Stimulated activated CD8-positive, alpha-beta memory T cell treated with anti-CD3 and anti-CD28 coated beads, Interleukin-15, amount 100 ng/mL, for 4 hours (primary cell): ENCODE measurements at regions not wholly inside any gene's neighbourhood (a gene's known extent, or its start where the extent isn't known, plus 50 kb on each side); places are given as distances from the start of the nearest gene placed in this dataset.
A peak's percentile ranks its signal among the peaks of the same experiment; 100 is the strongest.
"Not testable (repeated sequence)": the region's sequence is repeated elsewhere in the genome, so short reads cannot be mapped to it uniquely, and the experiment has no call there.

Experiments
- DNase-seq, 2 donors: peaks; one replicate each; pipeline ENCODE4 v3.0.0-alpha.2; 2020; ENCODE audit warnings: low read depth in 2 of 2

DNA sequence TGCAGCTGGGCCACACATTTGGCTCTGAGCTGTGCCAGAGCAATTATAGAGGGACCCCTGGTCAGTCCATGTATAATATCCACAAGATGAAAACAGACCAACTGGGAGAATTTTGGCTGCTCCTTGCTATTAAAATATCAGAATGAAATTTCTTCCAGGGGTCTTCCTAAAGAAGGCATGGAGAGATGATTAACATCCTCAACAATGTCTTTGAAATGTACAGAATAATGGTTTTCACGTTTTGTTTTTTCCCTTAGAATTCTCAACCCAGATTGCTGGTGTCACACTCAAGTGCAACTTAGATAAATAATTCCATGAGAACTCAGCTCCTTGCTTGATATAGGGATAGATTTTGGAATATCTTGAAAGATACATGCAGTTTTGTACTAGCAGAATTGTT, 148.3 kb upstream of the SLC24A2 start:
- DNase-seq, result no peak

DNA sequence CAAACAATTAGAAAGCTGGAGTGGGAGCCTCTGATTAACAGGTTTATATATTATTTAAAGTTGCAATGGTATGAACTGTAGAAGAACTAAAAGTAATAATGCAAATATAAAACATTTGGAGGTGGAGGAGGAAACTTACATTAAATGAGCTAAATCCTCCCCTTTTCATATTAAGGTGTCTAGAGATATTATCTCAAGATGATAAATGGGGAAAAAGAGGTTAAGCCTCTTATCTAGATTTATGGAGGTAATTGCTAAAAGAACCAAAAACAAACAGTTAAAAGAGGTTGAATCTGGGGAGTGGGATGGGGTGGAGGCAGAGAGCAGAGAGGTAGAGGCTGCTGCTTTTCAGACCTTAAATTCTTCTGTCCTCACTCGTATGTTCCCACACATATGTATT, 147.8 kb upstream of the SLC24A2 start:
- no peak for DNase-seq

DNA sequence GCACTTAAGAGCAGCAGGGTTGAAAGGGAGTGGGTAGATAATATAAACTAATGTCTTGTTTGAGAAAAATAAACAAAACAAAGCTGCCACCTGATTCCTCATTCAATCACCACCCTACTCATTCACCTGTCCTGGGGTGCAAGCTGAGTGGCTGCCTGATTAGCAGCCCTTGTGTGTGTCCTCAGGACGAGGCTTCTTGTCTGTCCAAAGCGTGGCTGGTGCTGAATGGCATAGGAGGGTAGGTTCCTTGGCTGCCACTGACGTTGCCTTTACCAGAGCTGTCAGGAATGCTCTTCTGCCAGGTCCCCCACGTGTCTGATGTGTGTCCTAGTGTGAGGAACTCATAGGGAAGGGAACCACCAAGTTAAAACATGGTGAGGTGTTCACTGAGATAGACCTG, 146.6 kb upstream of the SLC24A2 start:
- no peak for DNase-seq

DNA sequence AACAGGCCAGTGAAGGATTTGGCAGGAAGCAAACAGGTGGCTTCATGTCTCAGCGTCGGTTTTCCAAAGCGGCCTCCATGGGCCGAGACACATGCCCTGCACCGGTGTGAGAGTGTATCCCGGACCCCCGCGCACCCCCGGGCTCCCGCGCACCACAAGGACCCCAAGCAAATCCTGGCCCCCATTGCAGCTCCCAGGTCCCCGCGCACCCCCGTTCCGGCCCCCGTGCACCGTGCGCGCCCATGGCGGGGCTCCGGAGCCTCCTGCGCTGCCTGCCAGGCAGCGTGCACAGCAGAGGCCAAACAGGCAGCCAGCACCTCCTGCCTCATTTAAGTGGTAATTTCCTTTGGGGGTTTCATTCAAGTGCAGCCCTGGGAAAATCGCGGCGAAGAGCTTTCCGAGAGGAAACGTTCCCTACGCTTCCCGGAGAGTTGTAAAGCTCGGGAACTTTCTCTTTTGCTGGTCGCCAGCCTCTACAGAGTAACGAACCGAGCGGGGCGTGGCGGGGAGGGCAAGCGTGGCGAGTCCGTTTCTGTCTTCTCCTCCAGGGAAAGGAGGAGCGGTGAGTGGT, 145.5 kb upstream of the SLC24A2 start:
- DNase-seq, result no peak

DNA sequence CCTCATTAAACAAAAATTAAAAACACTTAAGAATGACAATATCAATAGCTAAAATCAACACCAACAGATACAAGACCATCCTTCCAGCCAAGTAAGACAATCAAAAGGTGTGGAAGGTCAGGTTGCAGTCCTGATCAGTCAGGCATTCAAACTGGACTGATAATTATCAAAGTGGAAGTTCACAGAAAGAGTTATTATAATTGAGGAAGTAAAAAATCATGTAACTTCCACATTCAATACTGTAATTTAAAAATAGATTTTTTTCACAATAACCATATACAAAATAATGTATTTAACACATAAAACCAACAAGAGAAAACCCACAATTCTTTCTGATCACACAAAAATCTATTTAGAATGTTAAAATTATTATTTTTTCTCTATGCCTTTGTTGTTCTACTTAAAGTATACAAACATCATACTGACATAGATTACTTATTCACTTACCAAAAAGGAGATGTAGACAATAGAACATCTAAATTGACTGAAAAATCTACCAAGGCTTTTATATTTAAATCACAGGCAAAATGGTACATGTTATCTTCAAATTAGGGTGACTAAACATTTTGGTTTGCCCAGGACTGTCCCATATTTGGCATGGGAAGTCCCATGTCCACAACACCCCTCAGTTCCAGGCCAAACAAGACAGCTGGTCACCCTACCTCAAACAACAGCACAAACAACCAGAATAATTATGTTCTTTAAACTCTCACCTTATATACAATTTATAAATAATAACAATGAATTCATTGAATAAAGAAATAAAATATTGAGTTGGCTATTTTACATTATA, 142.5 kb upstream of the SLC24A2 start:
- no peak for DNase-seq

DNA sequence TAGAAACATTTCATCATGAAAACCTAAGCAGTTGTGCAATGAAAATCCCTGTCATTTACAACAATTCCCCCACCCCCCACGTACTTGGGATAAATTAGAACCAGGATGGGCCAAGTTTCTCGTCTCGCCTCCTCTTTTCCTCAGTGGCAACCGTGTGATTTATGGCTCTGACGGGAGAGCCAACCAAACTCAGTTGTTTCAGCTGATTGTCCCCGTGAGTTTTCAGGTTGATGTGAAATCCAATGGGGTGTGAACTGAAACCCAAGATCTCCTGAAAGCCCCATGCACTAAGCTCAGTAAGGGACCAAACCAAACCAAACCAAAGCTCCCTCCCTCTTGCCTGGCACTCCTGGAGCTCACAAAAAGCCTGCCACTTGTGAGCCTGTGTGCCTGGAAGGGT, 138.7 kb upstream of the SLC24A2 start:
- no peak for DNase-seq

DNA sequence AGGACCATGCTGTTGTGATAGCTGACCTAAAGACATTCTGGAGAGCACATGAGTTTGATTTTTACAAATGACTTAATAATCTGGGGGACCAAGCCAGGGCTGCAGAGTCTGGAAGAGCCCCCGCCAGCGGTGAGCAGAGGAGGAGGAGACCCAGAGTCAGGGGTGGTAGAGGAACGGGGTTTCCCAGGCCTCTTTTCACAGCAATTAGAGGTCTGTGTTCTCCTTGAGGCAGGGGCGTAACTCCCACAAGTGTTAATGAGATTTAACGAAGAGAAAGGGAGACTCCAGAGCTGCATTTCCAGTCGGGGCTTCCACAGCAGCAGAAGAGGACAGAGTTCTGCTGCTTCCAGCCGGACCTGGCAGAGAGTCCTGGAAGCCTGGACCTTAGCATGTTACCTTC, 137.9 kb upstream of the SLC24A2 start:
- DNase-seq, result no peak

DNA sequence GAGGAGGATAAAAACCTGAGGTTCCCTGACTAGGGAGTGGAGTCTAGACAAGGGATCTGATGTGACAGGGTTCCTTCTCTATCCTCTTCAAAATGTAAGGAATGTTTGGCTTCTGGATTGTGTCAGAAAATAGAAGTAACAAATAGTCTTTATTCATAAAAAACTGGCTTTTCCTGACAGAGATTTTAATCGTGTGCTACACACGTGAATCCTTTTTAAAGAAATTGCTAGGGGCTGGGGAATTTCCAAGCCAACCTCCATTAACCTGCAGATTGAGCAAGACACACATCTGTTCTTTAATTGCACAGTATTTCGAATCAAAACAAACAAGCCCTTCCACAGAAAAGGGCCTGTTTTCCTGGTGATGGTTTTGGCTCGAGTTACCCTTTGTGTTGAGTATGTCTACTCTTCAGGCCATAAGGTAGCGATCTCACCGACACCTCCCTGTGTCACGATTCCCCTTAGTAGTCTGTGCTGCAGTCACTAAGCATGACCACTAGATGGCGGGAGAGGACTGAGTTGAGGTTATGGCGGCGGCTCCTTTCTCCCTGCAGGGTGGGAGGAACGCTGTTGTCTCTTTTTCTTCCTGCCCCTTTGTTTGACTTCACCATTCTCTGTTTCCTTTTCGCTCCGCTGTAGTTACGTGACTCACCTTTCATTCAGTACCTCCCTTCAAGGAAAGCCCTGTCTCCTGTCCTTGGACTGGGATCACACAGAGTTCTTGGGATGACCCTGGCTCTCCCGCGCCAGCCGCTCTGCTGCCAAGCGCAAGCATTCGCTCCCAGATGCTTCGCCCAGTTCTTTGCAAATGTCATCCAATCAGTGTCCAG, 137.1 kb upstream of the SLC24A2 start:
- peak; percentile 42 to 68 for DNase-seq

DNA sequence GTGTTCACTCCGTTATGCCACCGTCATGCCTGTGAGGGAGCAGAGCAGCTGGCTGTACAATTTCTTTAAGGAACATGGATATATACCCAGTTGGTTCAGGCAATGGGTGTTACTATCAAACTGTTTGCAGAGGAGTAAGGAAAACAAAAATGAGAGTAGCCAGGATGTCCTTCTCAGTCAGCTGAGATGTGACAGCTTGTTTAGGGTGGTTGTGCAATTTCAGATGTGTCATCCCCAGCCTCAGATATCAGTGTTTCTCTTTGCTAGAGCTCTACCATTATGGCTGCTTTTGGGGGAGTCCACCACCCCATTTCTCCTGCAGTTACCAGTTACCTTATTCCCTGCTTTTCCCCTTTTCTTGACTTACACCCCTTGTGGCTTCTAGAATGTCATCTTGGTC, 135.2 kb upstream of the SLC24A2 start:
- no peak for DNase-seq

DNA sequence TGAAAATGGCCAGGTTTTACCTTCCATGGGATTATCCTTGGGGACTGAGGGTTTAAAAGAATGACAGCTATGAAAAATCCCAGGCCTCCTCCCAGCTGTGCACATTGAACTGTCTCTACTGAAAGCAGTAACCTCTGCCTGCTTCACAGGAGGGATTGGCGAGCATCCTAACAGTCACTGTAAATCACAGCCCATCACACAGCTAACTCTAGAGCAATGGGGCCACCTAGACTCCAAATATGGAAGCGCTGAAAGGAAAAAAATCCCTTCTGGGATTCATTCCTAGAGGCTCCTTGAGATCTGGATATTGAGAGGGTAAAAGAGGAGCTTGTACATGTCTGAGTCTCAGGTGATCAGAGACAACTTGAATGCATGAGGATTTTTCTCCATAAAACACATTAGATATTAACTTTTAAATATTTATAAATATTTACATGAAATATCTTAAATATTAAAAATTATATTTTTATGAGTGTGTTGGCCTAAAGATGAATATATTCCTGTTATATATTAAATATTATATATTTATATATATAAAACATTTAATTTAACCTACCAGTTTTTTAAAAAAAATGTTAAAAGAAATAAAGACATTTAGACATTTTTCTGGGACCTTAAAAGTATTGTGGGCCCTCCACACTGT, 133.8 kb upstream of the SLC24A2 start:
- no peak for DNase-seq

DNA sequence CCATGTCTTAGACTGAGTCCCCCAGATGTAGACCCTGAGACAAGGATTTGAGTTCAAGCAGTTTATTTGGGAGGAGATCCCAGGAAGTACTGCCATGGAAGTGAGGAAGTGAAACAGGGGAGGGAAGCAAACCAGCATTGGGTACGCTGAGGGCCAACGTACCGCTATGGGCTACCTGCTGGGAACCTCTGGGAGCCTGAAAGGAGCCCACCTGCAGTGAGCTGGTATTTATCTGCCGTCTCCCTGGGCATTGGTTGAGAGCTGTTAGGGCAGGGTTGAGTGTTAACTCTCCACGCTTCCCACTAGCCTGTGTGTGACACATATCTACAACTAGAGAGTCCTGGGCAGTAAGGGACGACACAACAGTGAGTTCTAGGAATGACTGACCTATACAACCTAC, 131.6 kb upstream of the SLC24A2 start:
- DNase-seq, result no peak

DNA sequence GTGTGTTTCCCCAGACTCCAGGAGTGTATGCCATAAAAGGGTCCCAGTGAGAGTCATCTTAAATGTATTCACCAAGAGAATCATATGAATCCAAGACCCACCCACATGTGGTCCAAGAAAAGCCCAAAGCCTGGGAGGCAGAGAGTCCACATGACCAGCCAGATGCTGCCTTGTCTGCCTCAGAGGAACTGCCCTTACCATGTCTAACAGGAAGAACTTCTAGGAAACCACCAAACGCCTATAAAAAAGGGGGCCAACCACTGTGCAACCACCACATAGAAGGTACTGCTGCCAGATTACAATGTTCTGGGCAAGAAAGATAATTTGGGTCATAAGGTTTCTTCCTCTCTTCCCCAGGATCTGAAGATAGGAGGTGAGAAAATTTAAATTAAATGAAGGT, 129.8 kb upstream of the SLC24A2 start:
- no peak for DNase-seq

DNA sequence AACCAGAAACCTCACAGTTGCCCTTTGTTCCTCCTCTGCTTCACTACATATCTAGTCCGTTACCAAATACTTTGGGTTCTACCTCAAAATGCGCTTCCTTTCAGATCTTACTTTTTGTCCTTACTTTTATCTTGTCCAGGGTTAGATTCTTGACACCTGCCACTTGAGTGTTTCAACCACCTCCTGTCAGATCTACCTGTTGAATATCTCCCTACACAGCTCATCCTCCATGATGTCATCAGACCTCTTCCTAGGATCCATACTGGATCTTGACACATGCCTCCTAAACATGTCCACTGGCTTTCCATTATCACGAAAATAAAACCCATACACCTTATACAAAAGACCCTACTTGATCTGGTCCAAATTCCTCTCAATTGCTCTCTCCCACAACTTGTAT, 125.2 kb upstream of the SLC24A2 start:
- DNase-seq, result no peak

DNA sequence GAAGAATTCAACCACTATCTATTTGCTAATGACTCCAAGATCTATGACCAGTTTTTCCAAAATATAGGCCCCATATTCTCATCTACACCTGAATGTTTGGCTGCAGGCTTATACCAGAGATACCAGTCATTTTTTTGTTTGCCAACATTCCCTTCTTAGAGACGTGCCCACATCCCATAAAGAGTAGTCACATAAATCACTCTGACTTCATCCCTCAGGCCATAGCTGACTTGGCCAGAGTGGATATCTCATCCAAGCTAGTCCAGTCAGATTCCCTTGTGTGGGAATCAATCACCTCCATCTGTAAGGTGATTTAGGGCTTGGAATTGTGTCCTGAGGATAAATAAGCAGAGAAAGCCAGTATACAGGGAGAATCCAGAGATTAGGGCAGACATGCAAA, 124.3 kb upstream of the SLC24A2 start:
- DNase-seq, result no peak

DNA sequence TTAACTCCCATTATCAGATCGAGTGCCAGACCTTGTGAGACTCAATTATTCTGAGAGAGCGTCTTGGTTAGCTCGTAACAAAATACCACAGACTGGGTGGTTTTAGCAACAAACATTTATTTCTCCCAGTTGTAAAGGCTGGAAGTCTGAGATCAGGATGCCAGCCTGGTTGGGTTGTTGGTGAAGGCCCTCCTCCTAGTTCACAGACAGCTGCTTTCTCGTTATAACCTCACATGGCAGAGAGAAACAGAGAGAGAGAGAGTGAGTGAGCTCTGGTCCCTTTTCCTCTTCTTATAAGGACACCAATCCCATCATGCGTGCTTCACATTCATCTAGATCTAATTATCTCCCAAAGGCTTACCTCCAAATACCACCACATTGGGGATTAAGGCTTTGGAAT, 114.2 kb upstream of the SLC24A2 start:
- no peak for DNase-seq

DNA sequence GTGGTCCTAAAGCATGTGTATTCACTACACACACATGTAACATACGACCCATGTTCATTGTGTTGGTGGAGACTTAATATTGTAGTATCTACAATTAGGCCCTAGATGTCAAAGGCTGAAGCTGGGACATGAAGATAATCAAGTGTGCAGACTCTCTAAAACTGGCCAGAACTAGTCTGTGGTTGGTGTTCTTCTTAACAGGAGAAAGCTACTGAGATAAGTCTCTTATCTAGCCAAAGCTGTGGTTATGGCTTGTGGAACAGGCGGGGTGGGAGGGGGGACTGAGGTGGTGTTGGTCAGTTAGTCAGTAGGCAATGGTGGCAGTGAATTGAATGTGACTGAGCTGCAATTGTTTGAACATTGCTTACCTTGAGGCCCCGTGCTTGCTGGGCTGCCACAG, 112.7 kb upstream of the SLC24A2 start:
- no peak for DNase-seq

DNA sequence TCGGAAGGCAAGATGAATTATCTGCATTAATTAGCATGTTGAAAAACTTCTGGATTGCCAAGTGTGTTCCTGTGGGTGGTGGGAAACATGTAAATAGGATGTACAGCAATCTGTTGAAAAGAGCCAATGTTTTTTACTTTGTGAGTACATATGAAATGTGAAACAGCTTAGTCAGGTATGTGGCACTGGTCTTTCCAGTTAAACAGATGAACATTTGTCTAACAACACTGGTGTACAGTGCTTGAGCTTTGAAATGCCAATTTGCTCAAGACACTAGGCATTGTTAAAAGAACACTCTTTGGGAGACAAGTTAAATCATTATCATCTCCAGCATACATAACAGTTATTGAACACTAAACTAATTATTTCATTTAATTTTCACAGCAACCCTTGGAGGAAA, 107.3 kb upstream of the SLC24A2 start:
- no peak for DNase-seq

DNA sequence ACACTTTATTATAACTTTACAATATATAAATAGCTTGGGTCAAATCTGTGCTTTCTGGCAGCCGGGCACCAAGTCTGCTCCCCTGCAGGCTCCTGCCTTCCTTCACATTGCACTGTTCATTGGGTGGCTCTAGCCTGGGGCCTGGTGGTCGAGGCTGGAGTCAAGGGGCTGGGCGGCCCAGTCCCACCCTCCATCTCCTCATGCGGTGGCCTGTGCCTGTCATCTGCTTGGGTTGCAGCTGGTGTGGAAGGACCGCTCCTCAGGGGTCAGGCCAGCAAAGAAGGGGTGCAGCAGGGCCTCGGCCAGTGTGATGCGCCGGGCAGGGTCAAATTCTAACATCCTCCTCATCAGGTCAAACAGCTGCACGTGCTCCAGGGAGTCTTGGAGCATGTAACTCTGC, 106.7 kb upstream of the SLC24A2 start:
- DNase-seq, result not testable (repeated sequence)

DNA sequence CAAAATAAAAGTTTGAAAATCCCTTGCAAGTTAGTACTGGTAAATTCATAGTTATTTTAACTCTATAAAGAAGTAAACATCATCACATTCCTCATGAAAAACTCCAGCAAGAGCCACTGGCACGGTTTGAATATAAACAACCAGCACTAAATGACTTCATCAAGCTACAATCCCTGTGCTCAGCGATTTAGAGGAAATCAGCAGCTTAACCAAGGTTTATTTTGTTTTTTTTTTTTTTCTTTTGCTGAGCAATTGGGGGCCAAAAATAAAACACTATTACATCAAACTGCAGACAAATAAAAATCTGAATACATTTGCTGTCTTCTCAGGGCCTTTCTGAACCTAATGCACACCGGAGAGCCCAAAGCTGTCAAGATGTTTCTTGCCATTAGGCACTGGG, 106.2 kb upstream of the SLC24A2 start:
- DNase-seq, result no peak

DNA sequence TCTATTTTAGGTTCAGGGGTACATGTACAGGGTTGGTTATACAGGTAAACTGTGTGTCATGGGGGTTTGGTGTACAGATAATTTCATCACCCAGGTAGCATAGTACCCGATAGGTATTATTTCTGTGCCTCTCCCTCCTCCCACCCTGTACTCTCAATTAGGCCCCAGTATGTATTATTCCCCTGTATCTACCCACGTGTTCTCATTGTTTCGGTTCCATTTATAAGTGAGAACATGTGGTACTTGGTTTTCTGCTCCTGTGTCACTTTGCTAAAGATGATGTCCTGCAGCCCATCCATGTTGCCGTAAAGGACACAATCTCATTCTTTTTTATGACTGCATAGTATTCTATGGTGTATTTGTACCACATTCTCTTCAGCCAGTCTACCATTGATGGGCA, 96.8 kb upstream of the SLC24A2 start:
- DNase-seq, result no peak

DNA sequence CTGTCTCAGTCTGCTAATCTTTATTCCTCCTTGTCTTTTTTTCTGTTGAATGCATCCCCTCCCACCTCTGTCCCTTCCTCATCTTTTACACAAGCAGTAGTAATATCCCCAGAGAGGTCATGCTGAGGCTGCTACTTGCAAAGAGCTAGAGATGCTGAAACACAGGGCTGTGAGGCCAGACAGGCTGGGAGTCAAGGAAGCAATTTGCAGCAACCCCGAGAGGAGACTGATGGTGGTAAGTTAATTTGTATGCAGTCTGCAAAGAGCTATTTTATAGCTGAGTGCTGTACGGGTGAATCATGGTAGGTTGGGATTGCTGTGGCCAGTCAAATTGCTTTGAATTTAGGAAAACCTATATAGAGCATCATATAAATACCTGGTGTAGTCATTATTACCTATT, 90.2 kb upstream of the SLC24A2 start:
- DNase-seq, result no peak

DNA sequence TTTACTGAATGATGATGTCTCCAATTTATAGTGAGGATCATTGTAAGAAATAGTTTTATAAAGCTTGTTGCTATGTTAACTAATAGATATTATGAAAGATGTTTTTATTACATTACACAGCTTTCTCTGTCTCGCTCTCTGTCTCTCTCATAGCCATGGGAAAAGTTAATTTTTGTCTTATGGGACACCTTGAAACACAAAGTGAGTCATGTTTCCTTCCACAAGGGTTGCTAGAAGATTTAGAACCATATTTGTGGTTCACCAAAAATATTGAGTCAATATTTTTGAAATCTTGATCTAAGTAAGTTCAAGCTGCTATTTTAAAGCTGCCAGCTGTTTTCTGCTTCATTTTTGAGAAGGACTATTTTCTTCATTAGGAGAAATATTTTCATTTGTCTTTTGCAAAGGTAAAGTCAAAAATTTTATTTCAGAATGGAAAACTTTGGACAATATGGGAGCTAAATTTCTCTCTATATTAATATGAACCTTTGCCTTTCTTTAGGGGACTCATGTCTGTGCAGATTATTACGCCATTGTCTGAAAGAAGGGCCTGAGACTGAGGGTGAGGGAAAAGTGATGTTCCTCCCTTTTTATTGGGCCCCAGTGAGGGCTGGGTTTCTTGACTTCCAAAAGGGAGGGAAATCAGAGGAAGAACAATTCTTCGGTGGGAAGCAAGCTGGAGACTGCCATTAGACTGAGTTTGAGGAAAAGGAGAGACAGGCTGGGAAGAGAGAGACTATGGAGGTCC, 87.9 kb upstream of the SLC24A2 start:
- DNase-seq, result no peak
